ENCODE measurements at regions not wholly inside any gene's neighbourhood (a gene's known extent, or its start where the extent isn't known, plus 50 kb on each side); places are given as distances from the start of the nearest gene placed in this dataset.

DNA sequence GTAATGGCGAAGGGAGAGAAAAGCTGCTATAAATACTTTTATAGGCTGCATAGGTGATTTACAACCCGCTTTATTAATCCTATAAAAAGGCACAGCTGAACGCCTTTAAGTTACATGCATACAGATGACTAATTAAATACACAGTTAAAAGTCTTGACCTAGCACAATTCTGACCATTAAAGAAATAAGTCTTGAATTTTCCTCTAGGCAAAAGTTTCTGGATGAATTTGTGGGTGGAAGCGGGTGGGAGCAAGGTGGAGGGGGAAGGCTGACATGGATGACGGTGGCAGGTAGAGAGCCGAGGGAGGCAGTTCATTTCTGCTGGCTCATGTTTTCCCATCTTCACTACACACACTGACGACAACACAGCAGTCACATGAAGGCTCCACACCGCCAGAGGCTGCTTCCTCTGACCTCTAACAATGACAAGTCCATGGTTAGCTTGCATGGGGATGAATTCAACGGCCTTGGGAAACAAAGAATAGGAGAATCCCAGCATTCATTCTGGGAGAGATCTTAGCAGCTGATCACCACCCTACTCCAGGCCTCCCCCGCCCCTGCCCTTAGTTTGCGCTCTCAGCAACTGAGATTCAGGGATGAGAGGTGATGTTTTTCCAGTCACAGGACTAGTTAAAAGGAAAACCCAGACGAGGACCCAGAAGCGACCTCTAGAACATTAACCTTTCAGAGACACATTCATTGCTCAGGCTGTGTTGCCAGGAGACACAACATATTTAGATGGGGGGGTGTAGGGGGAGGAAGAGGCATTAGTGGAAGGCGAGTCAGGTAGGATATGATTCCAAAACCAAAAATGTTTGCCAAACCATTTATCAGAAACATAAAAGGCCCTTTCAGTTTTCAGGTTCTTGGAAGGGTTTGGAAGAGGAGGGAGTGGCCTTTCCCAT lies 329.3 kb downstream of the PIK3R1 start:
- no peak for DNase-seq

DNA sequence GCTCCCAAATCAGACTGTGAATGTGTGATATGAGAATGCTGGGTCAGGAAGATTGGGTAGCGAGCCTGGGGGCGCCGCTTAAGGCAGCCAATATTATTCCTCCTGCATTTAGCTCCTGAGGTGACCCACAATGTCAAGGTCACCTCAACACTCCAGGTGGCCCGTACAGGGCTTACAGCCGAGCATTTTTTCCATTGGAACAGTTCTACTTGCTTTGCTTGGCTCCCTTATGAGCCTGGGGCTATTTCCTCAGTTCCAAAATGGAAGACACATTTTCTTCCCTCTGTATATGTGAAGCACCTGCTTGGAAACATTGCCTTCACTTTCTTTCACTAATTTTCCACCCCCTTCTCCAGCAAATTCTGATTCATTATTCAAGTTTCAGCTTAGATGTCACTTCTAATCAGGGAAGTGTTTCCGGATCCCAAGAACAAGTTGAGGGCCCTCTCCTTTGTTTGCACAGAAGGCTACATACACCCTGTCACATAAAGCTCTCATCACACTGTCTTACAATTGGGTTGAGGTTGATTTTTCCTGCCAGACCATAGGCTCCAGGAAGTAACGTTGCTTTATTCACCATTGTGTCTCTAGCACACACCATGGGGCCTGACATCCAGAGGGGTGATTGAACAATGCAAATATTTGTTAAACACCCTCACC lies 330.2 kb downstream of the PIK3R1 start:
- DNase-seq: no peak

DNA sequence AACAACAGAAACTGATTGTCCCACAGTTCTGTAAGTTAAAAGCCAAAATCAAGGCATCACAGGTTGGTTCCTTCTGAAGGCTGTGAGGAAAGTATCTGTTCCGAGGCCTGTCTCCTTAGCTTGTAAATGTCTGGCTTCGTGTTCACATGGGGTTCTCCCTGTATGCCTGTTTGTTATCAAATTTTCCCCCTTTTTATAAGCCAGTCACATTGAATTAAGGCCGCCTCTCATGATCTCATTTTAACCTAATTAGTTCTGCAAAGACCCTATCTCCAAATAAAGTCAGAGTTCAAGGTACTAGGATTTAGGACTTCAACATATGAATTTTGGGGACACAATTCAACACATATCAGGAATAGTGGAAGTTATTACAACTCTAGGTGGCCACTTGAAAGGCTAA lies 331.5 kb downstream of the PIK3R1 start:
- no peak for DNase-seq

DNA sequence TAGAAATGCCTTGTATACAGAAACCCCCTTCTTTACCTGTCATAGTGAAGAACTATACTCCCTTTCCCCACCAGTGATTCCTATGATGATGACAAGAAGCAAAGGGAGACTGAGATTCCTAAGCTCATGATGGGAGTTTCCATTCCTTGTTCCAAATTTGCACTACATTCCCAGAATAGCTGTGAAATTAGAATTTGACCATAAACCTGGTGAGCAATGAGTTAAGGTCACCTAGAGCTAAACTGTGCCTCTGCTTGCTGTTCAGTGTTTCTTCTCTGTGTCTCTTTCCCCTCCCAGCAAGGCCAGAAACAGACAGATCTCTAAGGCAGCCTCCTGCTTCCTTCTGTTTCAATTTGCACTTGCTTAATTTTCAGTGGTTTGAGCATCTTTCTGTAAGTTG lies 332.1 kb downstream of the PIK3R1 start:
- DNase-seq: no peak

DNA sequence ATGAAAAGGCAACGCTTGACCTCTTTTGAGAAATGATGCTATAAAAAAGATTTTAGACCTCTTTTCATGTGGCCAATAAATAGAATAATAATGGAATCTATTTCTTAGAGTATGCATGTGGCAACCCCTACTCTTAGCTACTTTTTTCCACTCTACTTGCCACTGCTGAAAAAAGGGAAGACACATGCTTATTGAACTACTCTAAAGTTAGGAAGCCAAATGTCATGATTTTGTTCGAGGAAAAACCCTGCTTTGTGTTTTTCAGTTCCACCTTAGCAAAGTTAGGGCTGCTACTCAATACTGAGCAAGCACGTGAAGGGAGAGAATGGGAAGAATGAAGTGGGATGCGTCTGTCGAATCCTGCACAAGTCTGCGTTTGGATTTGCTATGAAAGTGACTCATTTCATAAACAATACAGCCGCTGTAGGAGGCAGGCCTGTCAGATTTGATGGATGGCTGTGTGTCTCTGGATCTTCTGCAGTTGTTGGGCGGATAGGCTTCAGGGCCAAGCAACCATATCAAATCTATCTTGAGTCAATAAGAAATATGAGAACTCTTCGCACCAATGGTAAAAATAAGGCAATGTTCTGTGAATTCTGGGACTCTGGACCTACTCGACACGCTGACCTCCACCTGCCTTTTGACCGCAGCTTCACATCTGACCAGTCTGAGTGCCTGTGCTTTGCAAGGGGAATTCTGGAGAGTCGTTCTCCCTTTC lies 333.6 kb downstream of the PIK3R1 start:
- DNase-seq: peak; percentile 71

DNA sequence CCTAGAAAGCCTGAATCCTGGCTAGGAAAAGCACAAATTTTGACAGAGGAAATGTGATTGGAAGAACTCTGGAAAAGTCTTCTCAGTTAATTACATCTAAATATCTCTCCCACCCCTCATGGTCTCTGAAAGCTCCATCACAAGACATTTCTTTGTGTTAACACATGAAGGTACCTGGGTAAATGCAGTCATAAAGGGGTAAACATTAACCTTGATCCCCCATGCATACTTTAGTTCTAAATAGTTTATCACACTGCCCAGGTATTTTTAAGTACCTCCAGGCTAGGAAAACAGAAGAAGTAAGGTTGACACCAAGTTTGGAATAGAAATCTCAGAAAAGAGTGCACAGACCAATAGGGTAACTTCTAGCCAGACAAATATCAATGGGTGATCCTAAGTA lies 334.5 kb downstream of the PIK3R1 start:
- DNase-seq: no peak

DNA sequence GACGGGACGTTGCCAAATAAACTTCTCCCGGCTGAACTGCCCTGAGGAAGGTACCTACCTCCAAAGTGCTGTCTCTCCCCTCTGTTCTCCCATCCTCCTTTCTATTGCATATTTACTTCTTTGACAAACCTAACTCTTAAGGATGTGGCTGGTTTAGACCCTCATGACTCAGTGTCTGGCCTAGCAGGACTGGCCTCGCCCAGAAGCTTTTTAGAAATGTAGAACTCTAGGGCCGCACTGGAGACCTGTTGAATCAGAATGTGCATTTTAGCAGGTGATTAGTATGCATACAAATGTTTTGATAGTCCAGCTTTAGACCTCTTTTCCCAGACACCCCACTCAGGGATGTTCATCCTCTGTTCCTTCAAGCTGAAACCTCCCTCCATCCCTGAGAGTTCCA lies 335.9 kb downstream of the PIK3R1 start:
- DNase-seq: no peak

DNA sequence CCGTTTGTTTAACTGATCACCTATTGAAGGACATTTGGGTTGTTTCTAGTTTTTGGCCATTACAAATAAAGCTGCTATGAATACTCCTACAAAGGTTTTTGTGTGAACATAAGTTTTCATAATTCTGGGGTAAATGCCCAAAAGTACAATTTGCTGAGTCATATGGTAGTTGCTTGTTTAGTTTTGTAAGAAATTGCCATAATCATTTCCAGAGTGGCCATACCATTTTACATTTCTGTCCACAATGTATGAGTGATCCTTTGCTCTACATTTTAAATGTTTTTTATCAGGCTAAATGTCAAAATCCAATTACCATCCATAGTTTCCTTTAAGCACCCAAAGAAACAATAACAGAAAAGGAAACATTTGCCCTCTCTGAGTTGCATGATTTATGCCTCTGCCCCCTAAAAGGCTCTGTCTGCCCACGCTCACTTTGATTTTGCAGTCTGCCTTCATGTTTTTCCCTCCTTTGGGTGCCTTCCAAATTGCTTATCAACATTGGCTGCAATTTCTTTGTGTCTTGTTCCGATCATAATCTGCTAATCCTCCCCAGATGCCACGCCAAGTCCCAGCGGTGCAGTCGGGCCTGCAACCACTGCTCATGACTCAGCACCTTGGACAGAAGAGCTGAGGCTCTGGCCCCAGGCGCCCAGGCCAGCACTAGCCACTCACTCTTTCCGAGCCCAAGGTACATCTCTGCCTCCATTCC lies 339.2 kb downstream of the PIK3R1 start:
- peak; percentile 27 for DNase-seq

DNA sequence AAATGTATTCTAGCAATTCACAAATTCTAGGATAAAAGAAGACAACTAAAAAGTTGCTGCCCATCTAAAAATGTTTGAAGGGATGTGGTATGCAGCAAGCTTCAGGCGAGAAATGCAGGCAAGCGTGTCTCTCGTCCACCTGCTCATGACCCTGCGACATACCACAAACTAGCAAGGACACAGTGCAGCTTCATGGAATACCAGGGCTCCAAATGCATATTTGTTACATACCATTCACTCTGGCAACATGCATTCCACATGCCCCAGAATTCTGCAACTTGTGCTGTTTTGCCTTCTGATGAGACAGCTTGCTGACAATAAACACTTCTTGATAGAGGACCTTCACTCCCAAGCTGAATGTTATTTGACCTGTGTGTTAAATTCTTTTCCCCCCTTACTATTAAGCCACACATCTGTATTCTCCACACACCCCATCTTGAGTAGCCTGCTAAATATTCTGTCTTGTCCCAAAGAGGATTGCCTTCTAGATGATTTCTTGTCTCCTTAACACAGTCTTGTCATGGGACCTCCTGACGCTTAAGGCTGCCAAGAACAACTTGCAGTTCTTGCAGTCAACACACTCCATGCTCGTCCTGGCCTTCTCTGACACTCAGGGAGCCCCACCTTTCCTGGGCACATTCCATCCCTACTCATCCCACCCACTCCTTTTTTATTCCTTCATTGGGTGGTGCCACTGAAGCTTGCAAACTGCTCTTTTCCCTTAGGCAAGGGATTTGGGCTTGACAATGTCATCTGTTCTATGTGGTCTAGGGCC lies 340.5 kb downstream of the PIK3R1 start:
- no peak for DNase-seq

DNA sequence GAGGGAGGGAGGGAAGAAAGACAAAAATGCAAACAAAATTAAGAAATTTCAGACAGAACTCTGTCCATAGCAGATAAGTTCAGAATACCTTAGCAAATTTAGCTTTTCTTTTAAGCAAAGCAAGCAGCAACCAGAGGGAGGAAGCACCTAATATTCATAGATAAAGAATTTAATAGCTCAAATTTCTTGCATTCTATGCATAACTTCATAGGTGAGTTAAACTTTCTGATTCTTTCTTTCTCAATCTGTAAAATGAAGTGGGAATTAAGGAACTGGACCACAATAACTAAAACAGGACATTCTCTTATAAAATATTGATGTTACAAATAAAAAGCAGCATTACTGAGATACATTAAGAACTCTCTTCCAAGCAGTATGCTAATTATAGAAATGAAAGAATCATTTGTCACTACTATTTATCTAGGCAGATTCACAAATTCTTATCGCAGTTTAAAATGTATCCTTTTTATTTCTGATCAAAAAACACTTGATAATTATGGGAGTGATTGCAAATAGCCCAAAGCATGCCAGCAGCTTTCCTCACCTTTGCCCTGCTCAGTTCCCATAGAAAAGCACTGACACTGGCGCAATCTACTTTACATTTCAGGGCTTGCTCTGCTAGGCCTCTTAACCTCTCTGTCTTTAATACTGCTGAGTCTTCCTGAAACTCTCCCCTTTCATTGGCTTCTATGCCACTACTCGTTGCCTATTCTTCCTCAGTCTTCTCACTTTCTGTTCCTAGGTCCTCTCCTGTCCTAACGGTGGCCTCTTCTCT lies 341.8 kb downstream of the PIK3R1 start:
- no peak for DNase-seq

DNA sequence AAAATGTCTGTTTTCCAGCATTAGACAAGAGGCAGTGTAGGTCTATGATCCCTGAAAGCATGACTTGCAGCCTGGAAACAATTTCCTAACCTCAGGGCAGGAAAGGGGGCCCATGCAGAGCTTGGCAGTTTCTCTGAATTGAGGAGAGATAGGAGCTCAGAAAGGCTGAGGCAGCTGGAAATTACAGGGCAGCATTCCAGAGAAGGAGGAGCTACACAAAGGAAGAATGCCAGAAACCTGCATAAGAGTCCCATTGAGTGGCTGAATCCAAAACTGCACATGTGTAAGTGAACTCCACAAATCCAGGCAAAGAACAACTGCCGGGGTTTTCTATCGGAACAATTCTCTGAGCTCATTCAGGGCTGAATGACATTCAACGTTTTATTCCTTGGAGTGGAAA lies 346.8 kb downstream of the PIK3R1 start:
- DNase-seq: peak; percentile 71

DNA sequence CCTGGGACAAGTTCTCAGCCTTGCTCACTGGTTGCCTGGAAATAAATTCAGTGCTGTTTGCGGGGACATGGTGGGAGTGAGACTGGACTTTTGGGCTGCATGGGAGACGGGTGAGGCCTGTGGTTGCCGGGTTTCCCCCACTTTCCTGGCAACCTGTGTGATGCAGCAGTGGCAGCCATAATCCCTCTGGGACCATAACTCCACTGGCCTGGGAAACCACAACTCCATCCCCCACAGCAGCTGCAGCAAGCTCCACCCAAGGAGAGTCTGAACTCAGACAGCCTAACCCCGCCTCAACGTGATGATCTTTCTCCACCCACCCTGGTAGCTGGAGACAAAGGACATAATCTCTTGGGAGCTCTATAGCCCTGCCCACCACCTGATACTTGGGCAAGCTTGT lies 349.9 kb downstream of the PIK3R1 start:
- no peak for DNase-seq

DNA sequence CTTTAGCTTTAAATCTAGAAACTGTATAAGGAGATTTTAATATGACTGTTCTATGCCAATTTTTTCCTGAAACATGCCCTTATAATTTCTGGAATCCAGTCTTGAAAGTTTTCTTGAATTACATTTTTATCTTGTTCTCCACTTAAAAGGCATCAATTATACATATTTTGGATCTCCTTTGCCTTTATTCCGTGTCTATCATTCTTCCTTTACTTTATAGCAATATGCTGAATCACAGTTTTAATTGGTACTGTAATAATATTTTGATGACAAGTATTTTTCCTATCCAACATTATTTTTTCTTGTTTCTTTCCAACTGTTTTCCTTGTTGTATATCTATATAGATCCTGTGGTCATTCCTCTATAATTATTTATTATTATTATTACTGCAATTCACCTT lies 361.2 kb downstream of the PIK3R1 start:
- DNase-seq: no peak

DNA sequence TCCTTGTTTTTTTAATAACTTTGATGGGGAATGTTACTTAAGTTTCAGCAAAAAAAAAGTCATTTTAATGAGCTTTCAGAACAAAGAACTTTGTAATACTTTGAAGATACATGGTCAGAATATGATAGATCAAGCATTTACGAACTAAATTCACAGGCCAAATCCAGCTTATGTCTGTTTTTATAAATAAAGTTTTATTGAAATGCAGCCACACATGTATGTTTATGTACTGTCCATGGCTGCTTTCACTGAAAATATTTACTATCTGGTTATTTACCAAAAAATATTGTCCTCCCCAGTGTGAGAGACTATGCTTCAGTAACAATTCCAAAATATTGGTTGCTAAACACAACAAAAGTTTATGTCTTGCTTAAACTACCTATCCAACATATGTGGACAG lies 366.7 kb downstream of the PIK3R1 start:
- DNase-seq: no peak

DNA sequence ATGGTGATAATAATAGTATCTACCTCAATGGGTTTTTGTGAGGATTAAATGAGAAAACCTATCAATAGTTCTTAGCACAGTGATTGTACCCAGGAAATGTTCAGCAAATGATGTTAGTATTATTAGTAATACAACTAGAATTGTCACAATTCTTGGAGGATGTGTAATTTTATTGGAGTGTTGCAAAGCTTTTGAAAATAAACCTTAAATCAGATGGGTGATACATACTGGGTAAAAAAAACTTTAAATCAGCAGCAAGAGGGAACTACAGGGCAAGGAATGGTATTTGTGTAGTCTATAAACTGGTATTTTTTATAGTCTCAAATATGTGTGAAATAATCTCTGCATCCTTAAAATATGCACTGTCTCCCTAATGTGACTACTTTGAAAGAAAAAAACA lies 371.6 kb downstream of the PIK3R1 start:
- no peak for DNase-seq

DNA sequence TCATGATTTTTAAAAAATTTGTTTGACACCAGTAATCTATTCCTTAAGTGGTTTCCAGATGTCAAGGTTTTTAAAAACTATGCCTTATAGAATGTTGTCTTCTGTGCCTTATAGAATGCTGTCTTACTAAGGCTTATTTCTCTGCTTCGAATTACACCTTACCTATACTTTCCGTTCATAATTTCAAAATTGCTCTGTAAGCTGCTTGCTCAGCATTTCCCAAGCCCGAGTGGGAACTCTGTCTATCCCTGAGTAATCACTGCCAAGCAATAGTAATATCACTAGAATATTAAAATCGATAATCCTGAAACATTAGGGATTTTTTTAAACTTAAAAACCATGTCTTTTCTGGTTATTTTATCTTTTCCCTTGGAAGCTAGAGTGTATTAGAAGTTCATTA lies 376.3 kb downstream of the PIK3R1 start:
- no peak for DNase-seq

DNA sequence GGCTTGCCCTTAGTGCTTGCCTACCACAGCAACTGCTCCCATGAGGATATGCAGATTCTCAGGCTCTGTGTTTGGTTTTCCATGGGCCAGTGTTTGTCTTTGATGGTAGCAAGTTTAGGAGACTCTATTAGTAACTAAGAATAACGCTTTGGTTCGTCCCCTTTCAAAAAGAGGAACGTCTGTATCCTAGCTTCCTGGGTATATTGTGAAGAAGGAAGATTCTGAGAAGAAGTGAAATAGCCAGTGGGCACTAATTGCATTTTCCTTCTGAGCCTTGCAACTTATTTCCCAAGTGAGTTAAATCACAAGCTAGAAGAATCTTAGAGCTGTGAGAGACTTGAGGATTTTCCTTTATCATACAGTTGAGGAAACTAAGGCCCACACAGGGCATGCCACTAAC lies 376.8 kb downstream of the PIK3R1 start:
- no peak for DNase-seq

DNA sequence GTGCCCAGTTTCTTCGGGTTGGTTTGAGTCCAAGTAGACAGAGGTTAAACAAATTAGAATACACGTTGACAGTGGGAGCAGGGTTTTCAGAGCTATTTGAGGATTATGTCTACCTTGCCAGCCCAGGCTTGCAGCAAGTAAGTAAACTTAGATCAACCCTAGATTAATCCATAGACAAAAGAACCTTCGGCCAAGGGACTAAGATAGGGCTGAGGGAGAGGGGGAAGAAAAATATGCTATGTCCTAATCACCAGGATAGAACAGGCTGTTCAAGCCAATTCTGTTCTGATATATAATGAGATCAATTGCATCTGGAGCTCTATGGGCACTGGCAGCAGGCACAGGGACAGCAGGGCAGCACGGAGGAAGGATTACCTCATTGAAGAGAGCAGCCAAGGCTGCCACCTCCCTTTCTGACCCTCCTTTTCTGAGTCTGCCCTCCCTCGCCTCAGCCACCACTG lies 377.7 kb downstream of the PIK3R1 start:
- peak; percentile 55 for DNase-seq

DNA sequence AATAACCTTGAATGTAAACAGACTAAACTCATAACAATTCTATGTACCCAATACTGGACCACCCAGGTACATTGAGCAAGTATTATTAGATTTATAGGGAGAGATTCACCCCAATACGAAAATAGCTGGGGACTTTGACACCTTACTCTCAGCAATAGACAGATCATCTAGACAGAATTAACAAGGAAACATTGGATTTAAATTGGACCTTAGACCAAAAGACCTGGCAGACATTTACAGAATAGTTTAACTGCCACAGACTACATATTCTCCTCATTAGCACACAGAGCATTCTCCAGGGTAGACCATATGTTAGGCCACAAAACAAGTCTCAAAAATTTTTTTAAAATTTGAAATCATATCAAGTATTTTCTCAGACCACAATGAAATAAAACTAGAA lies 397.4 kb downstream of the PIK3R1 start:
- peak; percentile 4 for DNase-seq

DNA sequence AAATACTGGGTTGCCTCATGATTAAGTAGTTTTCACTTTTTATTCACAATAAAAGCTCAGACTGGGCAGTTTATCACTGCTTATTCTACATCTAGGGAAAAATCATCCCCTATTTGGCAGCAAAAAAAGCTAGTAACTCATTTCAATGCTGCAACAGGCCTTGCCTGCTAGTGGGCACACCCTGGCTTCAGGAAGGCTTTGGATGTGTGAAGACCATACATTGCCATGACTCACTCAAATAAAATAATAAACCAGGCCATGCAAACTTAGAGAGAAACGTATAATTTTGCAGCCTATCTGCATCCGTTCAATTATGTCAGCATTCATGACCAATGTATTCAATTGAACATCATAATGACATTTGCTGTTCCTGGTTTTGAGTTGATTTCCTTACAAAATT lies 402.9 kb downstream of the PIK3R1 start:
- DNase-seq: no peak

DNA sequence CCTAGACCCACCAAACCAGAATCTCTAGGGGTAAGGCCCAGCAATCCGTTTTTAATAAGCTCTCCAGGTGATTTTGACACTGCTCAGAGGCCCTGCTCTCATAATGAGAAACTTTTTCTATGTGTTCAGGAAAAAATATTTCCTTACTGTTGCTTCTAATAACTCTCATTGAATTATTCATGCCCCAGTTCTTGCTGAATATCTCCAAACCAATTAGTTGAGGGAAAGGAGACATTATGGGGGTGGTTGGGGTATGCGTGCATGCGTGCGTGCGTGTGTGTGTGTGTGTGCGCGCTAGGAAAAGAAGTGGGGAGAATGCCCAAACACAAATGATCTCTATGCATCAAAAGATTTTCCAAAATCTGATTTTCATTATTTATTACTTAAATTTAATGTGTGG lies 411.4 kb downstream of the PIK3R1 start:
- no peak for DNase-seq
